HG03432 (cell line): ENCODE measurements at regions not wholly inside any gene's neighbourhood (a gene's known extent, or its start where the extent isn't known, plus 50 kb on each side); places are given as distances from the start of the nearest gene placed in this dataset.

Experiments used
- ATAC-seq: cut with Tn5 transposase; IDR thresholded peaks from one replicate; pipeline ENCODE4 v1.9.1; 2021; ENCODE audit warnings: mild to moderate bottlenecking, moderate library complexity; ENCODE audit not compliant: unreplicated experiment

DNA sequence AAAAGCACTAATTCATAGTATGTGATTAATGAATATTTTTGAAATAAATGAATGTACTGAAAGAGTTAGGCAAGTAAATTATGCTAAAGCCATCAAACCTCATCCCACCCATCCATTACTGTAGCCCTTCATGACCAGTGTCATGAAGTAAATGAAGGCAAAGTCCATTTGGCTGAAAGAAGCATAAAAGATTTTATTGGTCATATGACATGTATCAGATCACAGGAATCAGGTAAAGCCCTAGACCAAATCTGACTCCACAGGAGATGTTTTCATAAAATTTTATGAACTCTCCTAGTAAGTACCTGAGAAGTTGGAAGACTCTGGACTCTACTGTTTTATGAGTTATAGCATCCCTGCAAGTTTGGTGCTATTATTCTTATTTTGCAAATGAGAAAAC, 213.5 kb downstream of the TMEM114 start:
- ATAC-seq, result no peak

GRCh38 chr16:8376430-8376829, 213.9 kb downstream of the TMEM114 start:
- ATAC-seq, result no peak

- ATAC-seq, result no peak
Observed at GRCh38 chr16:8375232-8375587, 215.1 kb downstream of the TMEM114 start.

- no peak for ATAC-seq
Observed at GRCh38 chr16:8374586-8375231, 215.6 kb downstream of the TMEM114 start.

DNA sequence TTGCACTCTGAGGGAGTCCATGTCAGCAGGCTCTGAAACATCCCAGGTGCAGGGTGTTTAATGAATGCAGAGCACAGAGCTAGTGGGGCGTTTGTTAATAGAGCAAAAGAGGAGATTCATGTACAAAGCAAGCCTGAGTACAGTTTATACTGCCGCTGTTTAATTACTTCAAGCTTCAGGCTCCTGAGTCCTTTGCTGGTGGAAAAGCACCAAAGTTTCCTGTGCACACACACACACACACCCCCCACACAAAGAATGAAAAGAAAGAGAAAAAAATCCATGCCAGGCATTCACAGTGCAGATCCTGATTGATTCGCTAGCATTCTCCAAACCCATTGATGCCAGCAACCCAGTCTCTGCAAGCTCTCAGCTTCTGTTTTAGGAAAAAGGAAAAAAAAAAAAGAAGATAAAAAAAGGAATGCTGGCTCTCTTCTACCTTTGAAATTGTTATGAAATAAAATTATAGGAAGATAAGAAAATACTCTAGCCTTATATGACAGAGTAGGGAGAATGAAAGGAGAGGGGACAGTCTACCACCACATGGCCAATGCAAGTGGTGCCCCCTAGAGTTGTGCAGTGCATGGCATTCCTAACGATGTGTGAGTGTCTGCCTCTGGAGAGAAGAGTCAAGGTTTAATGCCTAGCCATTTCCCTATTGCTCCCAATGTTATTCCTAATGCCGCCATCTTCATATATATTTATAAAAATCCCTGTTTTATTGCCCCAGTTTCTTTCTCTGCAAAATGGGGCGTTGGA, 216.5 kb downstream of the TMEM114 start:
- no peak for ATAC-seq

DNA sequence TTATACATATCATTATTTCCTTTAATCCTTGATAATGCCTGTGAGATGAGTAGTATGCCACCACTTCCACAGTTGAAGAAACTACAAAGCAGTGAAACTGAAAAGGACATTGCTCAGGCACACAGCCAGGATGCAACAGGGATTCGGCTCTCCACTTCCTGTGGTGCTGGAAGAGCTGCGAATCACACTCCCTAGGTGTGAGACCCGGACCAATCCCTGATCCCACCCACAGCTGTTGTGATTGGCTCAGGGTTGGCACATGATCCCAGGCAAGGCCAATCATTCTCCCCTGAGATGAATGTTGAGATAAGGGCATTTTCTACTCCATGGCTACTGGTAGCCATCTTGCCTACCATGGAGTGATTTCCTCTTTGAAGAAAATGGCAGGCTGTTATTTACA, 218.2 kb downstream of the TMEM114 start:
- no peak for ATAC-seq

GRCh38 chr16:8370374-8371270, 219.7 kb downstream of the TMEM114 start:
- ATAC-seq, result no peak

DNA sequence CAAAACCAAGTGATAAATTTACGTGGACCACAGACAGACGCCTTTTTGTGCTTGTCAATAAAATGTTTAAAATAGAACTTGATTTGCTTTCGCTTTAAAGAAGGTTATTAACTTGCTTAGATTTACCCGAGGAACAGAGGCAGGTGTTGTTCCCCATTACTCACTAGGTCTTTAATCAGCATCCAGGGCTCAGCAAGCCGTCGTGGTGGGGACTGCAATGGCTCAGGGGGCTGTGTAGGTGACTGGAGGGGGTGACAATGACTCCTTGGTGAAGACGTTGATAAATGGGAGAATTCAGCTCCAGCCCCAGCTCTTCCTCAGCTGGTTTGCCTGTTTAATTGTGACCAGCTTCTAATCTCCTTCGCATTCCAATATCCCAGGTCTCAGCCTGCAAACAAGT, 231.4 kb downstream of the TMEM114 start:
- ATAC-seq, result no peak

GRCh38 chr16:8355675-8356074, 234.6 kb downstream of the TMEM114 start:
- ATAC-seq, result no peak

DNA sequence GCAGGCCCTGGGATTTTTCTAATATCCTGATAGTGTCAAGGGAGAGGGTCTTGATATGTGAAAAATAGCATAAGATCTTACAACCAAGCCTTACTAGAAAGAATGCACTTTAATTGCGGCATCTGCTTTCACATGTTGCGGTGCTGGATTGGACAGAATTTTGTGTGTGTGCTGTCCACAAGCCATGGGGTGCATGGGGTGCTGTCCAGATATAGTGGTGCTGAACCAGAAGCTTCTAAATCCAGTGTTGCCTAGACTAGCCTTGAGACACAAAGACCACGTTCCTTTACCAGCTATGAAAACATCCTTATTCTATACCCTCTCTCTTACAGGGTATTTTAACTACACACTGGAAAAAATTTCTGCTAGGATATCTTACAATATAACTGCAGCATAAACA, 244.0 kb downstream of the TMEM114 start:
- ATAC-seq, result no peak

GRCh38 chr16:8342276-8342675, 248.0 kb downstream of the TMEM114 start:
- no peak for ATAC-seq

DNA sequence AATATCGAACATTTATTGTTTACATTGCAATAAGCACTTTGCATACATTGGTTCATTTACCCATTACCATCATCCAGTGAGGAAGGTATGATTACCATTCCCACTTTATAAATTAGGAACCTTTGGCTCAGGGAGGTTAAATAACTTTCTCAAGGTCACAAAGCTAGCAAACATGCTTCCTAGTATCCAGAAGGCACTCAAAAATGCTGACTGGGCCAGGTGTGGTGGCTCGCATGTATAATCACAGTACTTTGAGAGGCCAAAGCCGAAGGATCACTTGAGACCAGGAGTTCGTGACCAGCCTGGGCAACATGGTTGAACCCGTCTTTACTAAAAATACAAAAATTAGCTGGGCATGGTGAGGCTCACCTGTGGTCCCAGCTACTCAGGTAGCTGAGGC, 259.6 kb downstream of the TMEM114 start:
- ATAC-seq, result no peak

DNA sequence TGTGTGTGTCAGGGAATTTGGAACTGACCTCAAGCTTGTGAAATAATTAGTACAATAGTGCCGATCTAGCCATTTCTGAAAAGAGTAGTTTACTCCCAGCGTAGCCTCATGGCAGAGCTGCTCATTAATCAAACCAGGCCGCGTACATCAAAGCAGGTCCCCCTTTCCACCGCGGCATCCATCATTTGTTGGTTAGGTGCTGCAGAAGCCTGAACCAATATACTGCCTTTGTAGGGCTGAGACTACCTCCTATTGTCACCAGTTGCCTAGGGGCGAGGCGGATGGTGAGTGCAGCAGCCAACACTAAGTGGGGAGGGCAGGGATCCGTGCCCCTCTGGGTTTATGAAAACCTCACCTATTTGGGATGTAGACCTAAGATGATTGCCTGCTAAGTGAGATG, 264.1 kb downstream of the TMEM114 start:
- no peak for ATAC-seq

- ATAC-seq, result no peak
Observed at GRCh38 chr16:8323153-8323552, 267.2 kb downstream of the TMEM114 start.

DNA sequence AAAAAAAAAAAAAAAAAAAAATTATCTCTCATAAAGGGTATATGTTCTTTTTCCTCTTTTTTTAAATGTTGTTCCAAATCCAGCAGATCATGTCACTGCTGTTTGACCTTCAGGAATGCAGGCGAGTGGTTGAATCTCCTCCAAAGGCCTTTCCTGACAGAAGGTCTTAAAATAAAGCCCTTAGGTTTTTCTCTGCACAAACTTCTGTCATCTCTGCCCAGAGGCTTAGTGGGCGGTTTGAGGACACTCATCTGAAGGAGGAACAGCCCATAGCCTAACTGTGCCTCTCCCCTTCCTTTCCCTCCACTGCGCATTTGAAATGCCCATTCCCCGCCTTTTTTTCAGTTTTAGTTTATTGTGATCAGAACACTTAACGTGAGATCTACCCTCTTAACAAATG, 270.2 kb downstream of the TMEM114 start:
- no peak for ATAC-seq

DNA sequence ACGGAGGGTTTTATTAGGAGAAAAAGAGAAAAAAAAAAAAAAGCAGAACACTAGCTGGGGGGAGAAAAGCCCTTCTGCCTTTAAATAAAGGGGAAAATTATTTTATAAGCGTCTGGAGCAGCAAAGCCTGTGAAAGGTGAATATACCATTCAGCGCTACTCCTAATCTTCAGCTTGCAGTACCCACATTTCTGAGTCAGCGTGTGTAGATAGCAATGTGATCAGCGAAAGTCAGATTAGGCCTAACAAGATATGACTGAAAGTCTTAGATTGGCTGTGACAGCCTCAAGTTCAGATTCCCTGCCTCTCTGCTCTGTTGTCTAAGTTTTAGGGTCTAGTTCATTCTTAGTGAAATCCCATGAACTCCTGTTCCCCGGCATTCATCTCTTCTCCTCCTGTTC, 279.5 kb downstream of the TMEM114 start:
- no peak for ATAC-seq

- ATAC-seq, result no peak
Observed at GRCh38 chr16:8310323-8310722, 280.0 kb downstream of the TMEM114 start.

GRCh38 chr16:8305201-8305600, 285.1 kb downstream of the TMEM114 start:
- ATAC-seq, result no peak

GRCh38 chr16:8299635-8300034, 290.7 kb downstream of the TMEM114 start:
- no peak for ATAC-seq

DNA sequence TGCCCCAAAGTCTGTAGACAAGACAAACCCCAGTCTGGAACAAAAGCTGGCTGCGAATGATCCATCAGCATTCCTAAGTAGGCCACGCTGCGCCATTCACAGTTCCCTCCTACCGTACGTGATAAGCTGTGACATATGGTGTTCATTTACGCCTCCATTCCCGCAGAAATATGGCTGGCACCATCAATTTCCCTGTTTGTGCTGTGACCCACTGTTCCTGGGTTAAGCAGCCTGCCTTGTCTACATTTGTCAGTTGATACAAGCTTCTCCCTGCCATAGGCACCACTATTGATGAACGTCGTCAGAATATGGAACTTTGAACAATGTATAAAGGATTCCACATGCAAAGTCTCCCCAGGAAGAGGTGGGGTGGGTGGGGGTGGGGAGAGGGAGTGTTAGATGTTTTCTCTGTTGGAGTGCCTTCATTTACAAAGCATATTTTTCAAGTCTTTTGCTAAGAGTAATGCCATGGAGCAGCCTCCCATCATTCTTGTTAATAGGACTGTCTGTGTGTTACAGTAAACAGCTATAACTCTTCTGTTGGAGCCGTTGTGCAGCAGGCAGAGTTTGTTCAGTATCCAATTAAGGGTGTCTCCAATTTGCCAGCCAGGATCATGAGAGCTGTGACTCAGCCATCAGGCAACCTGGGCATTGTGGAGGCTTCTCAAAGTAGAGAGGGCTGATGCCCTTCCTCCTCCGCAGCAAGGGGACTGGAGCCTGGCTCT, 294.6 kb downstream of the TMEM114 start:
- ATAC-seq, result no peak

DNA sequence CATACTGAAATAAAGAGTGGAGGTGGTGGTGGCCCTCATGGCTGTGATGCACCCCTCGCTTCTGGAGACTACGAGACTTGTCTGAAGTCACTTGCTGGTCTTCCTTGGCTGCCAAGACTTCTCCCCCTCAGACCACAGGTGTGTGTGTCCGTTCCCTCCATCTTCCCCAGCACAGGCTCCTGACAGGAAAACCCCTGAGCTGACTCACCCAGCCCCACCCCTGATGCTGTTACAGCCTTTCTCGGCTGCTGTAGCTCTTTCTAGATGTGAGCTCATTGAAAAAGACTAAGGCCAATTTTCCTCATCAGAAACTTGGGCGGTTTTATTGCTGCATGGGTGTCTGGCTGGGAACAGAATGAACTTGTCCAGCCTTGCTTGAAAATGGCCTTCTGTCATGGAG, 296.9 kb downstream of the TMEM114 start:
- ATAC-seq, result no peak
